Adrenal gland (tissue), 5 donors: ENCODE measurements at regions not wholly inside any gene's neighbourhood (a gene's known extent, or its start where the extent isn't known, plus 50 kb on each side); places are given as distances from the start of the nearest gene placed in this dataset.

Source experiments
- CTCF ChIP-seq, 6 experiments: fragments of 450-650 bp in 4 of 6; fragments of 200-600 bp in 2 of 6; sonication (generic) in 1 of 6; IDR thresholded peaks; 1 replicate in 5 of 6; 2 replicates in 1 of 6; pipeline versions ENCODE4 v1.5.1 to v1.8.0; 2016 to 2021; ENCODE audit warnings: antibody characterized with exemption in 6 of 6, mild to moderate bottlenecking in 2 of 6, moderate library complexity in 1 of 6
- POLR2A ChIP-seq, 2 donors: fragments of 450-650 bp; IDR thresholded peaks; one replicate each; pipeline ENCODE4 v1.6.1; 2017; ENCODE audit warnings: antibody characterized with exemption in 2 of 2, mild to moderate bottlenecking in 2 of 2, moderate library complexity in 1 of 2
- donor health status: DM: no; HTN: no; CAD: no.

DNA sequence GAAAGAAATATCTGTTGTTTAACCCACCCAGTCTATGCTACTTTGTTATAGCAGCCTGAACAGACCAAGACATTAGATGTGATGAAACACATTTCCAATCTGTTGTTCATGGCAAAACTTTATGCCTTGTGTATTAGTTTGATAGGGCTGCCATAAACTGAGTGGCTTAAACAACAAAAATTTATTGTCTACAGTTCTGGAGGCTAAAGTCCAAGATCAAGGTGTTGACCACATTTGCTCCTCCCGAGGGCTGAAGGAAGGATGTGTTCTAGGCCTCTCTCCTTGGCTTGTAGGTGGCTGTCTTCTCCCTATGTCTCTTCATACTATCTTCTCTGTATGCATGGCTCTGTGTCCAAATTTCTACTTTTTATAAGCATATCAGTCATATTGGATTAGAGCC lies 94.1 kb upstream of the HIVEP3 start:
- TF ChIP-seq CTCF (IDR thresholded peaks at IDR 0.05) (no peak), POLR2A (IDR thresholded peaks at IDR 0.05) (no peak)
